WTC11 (cell line): ENCODE measurements at regions not wholly inside any gene's neighbourhood (a gene's known extent, or its start where the extent isn't known, plus 50 kb on each side); places are given as distances from the start of the nearest gene placed in this dataset.

Source experiments
- ATAC-seq: fragments of 200-7000 bp; cut with Tn5 transposase; 2 replicates; pipeline ENCODE4 v1.10.0; 2021; ENCODE audit warnings: mild to moderate bottlenecking, moderate library complexity
- CTCF ChIA-PET: fragments of 300-600 bp; sonication (Branson Sonifier 250); formaldehyde crosslinking; loops from one replicate; lab custom pipeline; 2021; ENCODE audit warnings: antibody characterized with exemption; lab: Charles Lee
- POLR2A ChIA-PET: fragments of 350-600 bp; sonication (Branson Sonifier 250); formaldehyde crosslinking; loops from one replicate; lab custom pipeline; 2021; ENCODE audit warnings: antibody characterized with exemption; lab: Charles Lee
- DNase-seq: peaks from one replicate; pipeline ENCODE4 v3.0.0; 2021; ENCODE audit warnings: low spot score
- H3K27ac Mint-ChIP-seq: 2 replicates; pipeline ENCODE4 v1.8.0; 2021; ENCODE audit warnings: mixed read lengths
- H3K27me3 Mint-ChIP-seq: 2 replicates; pipeline ENCODE4 v1.8.0; 2021; ENCODE audit warnings: low read depth, mild to moderate bottlenecking, moderate library complexity, mixed read lengths
- H3K36me3 Mint-ChIP-seq: 2 replicates; pipeline ENCODE4 v1.8.0; 2021; ENCODE audit warnings: mixed read lengths
- H3K4me1 Mint-ChIP-seq: 2 replicates; pipeline ENCODE4 v1.8.0; 2022; ENCODE audit warnings: mixed read lengths
- H3K4me3 Mint-ChIP-seq: 2 replicates; pipeline ENCODE4 v1.8.0; 2021; ENCODE audit warnings: mild to moderate bottlenecking, moderate library complexity, mixed read lengths
- H3K9me3 Mint-ChIP-seq: 2 replicates; pipeline ENCODE4 v1.8.0; 2021; ENCODE audit warnings: mixed read lengths
- CREB1 ChIP-seq: sonication (generic); formaldehyde crosslinking; IDR thresholded peaks from 2 replicates; pipeline ENCODE4 v1.8.0; 2023; ENCODE audit warnings: mild to moderate bottlenecking, missing genetic modification reagents
- ELF4 ChIP-seq: sonication (generic); formaldehyde crosslinking; IDR thresholded peaks from 2 replicates; pipeline ENCODE4 v1.8.1; 2022; ENCODE audit warnings: low read depth, mild to moderate bottlenecking, moderate library complexity, missing genetic modification reagents
- FOXJ3 ChIP-seq: sonication (generic); formaldehyde crosslinking; IDR thresholded peaks from 2 replicates; pipeline ENCODE4 v1.9.0; 2021; ENCODE audit warnings: missing genetic modification reagents, mild to moderate bottlenecking, borderline replicate concordance
- GABPB1 ChIP-seq: sonication (generic); formaldehyde crosslinking; IDR thresholded peaks from 2 replicates; pipeline ENCODE4 v1.8.1; 2023; ENCODE audit warnings: mild to moderate bottlenecking, missing genetic modification reagents
- GTF2I ChIP-seq: fragments of 250-450 bp; sonication (Bioruptor Pico); conservative IDR thresholded peaks from 2 replicates; pipeline ENCODE4 v1.4.0; 2021; ENCODE audit warnings: mild to moderate bottlenecking
- KAT7 ChIP-seq: sonication (generic); formaldehyde crosslinking; IDR thresholded peaks from 2 replicates; pipeline ENCODE4 v1.8.1; 2023; ENCODE audit warnings: missing genetic modification reagents, mild to moderate bottlenecking, borderline replicate concordance
- MYBL2 ChIP-seq: sonication (generic); formaldehyde crosslinking; IDR thresholded peaks from 2 replicates; pipeline ENCODE4 v1.8.1; 2023; ENCODE audit warnings: mild to moderate bottlenecking, moderate library complexity, missing genetic modification reagents
- NFYB ChIP-seq: sonication (generic); formaldehyde crosslinking; conservative IDR thresholded peaks from 2 replicates; pipeline ENCODE4 v1.8.0; 2022; ENCODE audit warnings: low read depth, missing genetic modification reagents
- ZNF138 ChIP-seq: sonication (generic); formaldehyde crosslinking; conservative IDR thresholded peaks from 2 replicates; pipeline ENCODE4 v1.8.1; 2022; ENCODE audit warnings: mild to moderate bottlenecking, moderate library complexity, missing genetic modification reagents
- ZNF423 ChIP-seq: fragments of 250-450 bp; sonication (Bioruptor Pico); IDR thresholded peaks from 2 replicates; pipeline ENCODE4 v2.1.2; 2022; ENCODE audit warnings: mild to moderate bottlenecking, moderate library complexity
- ZNF671 ChIP-seq: fragments of 250-450 bp; sonication (Bioruptor Pico); IDR thresholded peaks from 2 replicates; pipeline ENCODE4 v1.8.0; 2021; ENCODE audit warnings: mild to moderate bottlenecking
- TF ChIP-seq, protein P1 (sequence below): sonication (generic); formaldehyde crosslinking; IDR thresholded peaks from 2 replicates; pipeline ENCODE4 v1.8.0; 2022; ENCODE audit warnings: missing genetic modification reagents
- TF ChIP-seq, protein P2 (sequence below): sonication (generic); formaldehyde crosslinking; IDR thresholded peaks from 2 replicates; pipeline ENCODE4 v1.8.1; 2023; ENCODE audit warnings: mild to moderate bottlenecking, missing genetic modification reagents
- TF ChIP-seq, protein P3 (sequence below): sonication (generic); formaldehyde crosslinking; IDR thresholded peaks from 2 replicates; pipeline ENCODE4 v1.8.1; 2022; ENCODE audit warnings: mild to moderate bottlenecking, missing genetic modification reagents, moderate library complexity, borderline replicate concordance
- TF ChIP-seq, protein P4 (sequence below): sonication (generic); formaldehyde crosslinking; IDR thresholded peaks from 2 replicates; pipeline ENCODE4 v1.8.1; 2022; ENCODE audit warnings: missing genetic modification reagents, borderline replicate concordance
- TF ChIP-seq, protein P5 (sequence below): sonication (generic); formaldehyde crosslinking; conservative IDR thresholded peaks from 2 replicates; pipeline ENCODE4 v1.8.1; 2022; ENCODE audit warnings: mild to moderate bottlenecking, missing genetic modification reagents
- TF ChIP-seq, protein P6 (sequence below): fragments of 250-450 bp; sonication (Bioruptor Pico); IDR thresholded peaks from 2 replicates; pipeline ENCODE4 v1.8.0; 2021; ENCODE audit warnings: mild to moderate bottlenecking
- TF ChIP-seq, protein P7 (sequence below): sonication (generic); formaldehyde crosslinking; IDR thresholded peaks from 2 replicates; pipeline ENCODE4 v1.8.1; 2023; ENCODE audit warnings: mild to moderate bottlenecking, moderate library complexity, missing genetic modification reagents

DNA sequence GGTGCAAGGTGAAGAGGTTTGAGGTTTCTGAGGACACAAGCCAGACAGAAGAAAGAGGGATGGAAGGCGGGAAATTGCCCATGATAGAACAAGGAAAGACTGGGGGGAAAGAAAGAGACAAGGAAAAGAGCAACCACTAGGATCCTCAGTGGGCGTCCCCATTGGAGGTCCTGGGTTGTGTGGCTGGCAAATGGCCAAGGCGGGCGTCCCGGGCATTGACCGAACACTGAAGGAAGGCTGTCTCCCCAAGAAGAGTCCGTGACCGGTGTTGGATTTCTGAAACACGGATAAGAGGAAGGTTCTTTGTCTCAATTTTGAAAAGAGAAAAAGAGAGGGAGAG lies 746.6 kb upstream of the ADGRB3 start:
- ChIA-PET POLR2A (no interaction called here), CTCF (no interaction called here)
- no peak overlapping the region for H3K27ac Mint-ChIP-seq
- ATAC-seq = no peak
- TF ChIP-seq CREB1 (CRISPR knock-in tag) = no peak
- no peak for TF ChIP-seq NFYB
- no peak for TF ChIP-seq FOXJ3 (CRISPR knock-in tag)
- TF ChIP-seq, protein P1, sequence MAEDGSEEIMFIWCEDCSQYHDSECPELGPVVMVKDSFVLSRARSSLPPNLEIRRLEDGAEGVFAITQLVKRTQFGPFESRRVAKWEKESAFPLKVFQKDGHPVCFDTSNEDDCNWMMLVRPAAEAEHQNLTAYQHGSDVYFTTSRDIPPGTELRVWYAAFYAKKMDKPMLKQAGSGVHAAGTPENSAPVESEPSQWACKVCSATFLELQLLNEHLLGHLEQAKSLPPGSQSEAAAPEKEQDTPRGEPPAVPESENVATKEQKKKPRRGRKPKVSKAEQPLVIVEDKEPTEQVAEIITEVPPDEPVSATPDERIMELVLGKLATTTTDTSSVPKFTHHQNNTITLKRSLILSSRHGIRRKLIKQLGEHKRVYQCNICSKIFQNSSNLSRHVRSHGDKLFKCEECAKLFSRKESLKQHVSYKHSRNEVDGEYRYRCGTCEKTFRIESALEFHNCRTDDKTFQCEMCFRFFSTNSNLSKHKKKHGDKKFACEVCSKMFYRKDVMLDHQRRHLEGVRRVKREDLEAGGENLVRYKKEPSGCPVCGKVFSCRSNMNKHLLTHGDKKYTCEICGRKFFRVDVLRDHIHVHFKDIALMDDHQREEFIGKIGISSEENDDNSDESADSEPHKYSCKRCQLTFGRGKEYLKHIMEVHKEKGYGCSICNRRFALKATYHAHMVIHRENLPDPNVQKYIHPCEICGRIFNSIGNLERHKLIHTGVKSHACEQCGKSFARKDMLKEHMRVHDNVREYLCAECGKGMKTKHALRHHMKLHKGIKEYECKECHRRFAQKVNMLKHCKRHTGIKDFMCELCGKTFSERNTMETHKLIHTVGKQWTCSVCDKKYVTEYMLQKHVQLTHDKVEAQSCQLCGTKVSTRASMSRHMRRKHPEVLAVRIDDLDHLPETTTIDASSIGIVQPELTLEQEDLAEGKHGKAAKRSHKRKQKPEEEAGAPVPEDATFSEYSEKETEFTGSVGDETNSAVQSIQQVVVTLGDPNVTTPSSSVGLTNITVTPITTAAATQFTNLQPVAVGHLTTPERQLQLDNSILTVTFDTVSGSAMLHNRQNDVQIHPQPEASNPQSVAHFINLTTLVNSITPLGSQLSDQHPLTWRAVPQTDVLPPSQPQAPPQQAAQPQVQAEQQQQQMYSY (CRISPR knock-in tag) = no peak
- TF ChIP-seq, protein P2, sequence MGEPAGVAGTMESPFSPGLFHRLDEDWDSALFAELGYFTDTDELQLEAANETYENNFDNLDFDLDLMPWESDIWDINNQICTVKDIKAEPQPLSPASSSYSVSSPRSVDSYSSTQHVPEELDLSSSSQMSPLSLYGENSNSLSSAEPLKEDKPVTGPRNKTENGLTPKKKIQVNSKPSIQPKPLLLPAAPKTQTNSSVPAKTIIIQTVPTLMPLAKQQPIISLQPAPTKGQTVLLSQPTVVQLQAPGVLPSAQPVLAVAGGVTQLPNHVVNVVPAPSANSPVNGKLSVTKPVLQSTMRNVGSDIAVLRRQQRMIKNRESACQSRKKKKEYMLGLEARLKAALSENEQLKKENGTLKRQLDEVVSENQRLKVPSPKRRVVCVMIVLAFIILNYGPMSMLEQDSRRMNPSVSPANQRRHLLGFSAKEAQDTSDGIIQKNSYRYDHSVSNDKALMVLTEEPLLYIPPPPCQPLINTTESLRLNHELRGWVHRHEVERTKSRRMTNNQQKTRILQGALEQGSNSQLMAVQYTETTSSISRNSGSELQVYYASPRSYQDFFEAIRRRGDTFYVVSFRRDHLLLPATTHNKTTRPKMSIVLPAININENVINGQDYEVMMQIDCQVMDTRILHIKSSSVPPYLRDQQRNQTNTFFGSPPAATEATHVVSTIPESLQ (CRISPR knock-in tag) = no peak
- no peak for TF ChIP-seq ZNF138 (CRISPR knock-in tag)
- TF ChIP-seq, protein P3, sequence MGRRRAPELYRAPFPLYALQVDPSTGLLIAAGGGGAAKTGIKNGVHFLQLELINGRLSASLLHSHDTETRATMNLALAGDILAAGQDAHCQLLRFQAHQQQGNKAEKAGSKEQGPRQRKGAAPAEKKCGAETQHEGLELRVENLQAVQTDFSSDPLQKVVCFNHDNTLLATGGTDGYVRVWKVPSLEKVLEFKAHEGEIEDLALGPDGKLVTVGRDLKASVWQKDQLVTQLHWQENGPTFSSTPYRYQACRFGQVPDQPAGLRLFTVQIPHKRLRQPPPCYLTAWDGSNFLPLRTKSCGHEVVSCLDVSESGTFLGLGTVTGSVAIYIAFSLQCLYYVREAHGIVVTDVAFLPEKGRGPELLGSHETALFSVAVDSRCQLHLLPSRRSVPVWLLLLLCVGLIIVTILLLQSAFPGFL (CRISPR knock-in tag) = no peak
- TF ChIP-seq GTF2I = no peak
- TF ChIP-seq, protein P4, sequence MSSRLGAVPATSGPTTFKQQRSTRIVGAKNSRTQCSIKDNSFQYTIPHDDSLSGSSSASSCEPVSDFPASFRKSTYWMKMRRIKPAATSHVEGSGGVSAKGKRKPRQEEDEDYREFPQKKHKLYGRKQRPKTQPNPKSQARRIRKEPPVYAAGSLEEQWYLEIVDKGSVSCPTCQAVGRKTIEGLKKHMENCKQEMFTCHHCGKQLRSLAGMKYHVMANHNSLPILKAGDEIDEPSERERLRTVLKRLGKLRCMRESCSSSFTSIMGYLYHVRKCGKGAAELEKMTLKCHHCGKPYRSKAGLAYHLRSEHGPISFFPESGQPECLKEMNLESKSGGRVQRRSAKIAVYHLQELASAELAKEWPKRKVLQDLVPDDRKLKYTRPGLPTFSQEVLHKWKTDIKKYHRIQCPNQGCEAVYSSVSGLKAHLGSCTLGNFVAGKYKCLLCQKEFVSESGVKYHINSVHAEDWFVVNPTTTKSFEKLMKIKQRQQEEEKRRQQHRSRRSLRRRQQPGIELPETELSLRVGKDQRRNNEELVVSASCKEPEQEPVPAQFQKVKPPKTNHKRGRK (CRISPR knock-in tag) = no peak
- TF ChIP-seq, protein P5, sequence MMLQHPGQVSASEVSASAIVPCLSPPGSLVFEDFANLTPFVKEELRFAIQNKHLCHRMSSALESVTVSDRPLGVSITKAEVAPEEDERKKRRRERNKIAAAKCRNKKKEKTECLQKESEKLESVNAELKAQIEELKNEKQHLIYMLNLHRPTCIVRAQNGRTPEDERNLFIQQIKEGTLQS = no peak
- TF ChIP-seq, protein P6, sequence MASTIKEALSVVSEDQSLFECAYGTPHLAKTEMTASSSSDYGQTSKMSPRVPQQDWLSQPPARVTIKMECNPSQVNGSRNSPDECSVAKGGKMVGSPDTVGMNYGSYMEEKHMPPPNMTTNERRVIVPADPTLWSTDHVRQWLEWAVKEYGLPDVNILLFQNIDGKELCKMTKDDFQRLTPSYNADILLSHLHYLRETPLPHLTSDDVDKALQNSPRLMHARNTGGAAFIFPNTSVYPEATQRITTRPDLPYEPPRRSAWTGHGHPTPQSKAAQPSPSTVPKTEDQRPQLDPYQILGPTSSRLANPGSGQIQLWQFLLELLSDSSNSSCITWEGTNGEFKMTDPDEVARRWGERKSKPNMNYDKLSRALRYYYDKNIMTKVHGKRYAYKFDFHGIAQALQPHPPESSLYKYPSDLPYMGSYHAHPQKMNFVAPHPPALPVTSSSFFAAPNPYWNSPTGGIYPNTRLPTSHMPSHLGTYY = no peak
- TF ChIP-seq ZNF671 = no peak
- no peak for TF ChIP-seq KAT7 (CRISPR knock-in tag)
- TF ChIP-seq ELF4 (CRISPR knock-in tag) = no peak
- no peak for TF ChIP-seq MYBL2
- TF ChIP-seq, protein P7, sequence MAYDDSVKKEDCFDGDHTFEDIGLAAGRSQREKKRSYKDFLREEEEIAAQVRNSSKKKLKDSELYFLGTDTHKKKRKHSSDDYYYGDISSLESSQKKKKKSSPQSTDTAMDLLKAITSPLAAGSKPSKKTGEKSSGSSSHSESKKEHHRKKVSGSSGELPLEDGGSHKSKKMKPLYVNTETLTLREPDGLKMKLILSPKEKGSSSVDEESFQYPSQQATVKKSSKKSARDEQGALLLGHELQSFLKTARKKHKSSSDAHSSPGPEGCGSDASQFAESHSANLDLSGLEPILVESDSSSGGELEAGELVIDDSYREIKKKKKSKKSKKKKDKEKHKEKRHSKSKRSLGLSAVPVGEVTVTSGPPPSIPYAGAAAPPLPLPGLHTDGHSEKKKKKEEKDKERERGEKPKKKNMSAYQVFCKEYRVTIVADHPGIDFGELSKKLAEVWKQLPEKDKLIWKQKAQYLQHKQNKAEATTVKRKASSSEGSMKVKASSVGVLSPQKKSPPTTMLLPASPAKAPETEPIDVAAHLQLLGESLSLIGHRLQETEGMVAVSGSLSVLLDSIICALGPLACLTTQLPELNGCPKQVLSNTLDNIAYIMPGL (CRISPR knock-in tag) = no peak
- TF ChIP-seq ZNF423 (CRISPR knock-in tag) = no peak
- no peak for TF ChIP-seq GABPB1 (CRISPR knock-in tag)
- no peaks in the 10 kb centered on the region for H3K36me3 Mint-ChIP-seq
- peaks cover 16% of the 10 kb centered on the region for H3K9me3 Mint-ChIP-seq
- no peaks in the 10 kb centered on the region for H3K27me3 Mint-ChIP-seq
- no peak for DNase-seq
- H3K4me3 Mint-ChIP-seq = no peak overlapping the region
- peaks cover 17% of the 10 kb centered on the region for H3K4me1 Mint-ChIP-seq
